WTC11 (cell line): ENCODE measurements at regions not wholly inside any gene's neighbourhood (a gene's known extent, or its start where the extent isn't known, plus 50 kb on each side); places are given as distances from the start of the nearest gene placed in this dataset.

Source experiments
- ARID4B ChIP-seq: sonication (generic); formaldehyde crosslinking; IDR thresholded peaks from 2 replicates; pipeline ENCODE4 v1.8.0; 2023; ENCODE audit warnings: missing genetic modification reagents, mild to moderate bottlenecking, borderline replicate concordance
- TEAD1 ChIP-seq: sonication (generic); formaldehyde crosslinking; IDR thresholded peaks from 2 replicates; pipeline ENCODE4 v1.8.0; 2022; ENCODE audit warnings: mild to moderate bottlenecking, missing genetic modification reagents

DNA sequence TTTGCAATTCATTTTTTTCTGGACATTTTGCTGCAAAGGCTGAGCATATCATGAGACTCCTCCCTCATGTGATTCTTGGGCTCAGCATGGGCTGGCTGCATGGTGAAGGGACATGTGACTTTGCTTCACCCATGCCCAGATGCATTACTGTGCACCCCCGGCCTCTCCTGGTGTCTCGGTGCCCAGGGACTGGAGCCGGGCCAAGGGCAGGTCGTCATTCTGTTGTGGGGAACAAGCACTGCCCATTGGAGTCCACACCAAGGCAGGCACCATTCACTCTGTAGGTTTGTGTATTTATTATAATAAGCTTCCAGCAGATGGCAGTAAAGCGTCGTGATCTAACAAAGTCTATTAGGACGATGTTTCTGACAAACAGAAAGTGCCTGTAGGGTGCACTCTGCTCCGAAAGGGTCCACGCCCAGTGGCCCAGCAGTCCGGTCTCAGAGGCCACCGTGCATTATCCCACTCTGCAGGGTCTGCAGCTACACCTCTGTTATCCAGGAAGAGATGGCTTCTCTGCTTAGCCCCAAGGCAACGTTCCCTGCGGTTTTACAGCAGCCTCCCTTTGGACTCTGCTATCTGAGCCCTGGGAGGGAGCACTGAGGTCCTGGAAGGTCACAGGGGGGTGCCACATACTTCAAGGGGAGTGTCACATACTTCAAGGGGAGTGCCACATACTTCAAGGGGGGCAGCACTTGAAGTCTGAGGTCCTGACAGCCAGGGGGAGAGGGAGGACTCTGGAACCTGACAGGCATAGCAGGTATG, 219.6 kb downstream of the TSN start:
- TF ChIP-seq TEAD1 (no peak), ARID4B (no peak)
